ENCODE measurements at regions not wholly inside any gene's neighbourhood (a gene's known extent, or its start where the extent isn't known, plus 50 kb on each side); places are given as distances from the start of the nearest gene placed in this dataset.

GRCh38 chr4:153916273-153916755 is 127.4 kb upstream of the SFRP2 start:
- Histone ChIP-seq H3K9ac (no peak overlapping the region), H4K20me1 (no peaks in the 10 kb centered on the region), H3K4me1 (no peaks in the 10 kb centered on the region), H3K9me3 (replicated peaks in 1 of 11) (no peaks in the 10 kb centered on the region), H3K4me3 (no peak overlapping the region), H3K27me3 (no peaks in the 10 kb centered on the region), H3K36me3 (no peaks in the 10 kb centered on the region), H3K4me2 (no peak overlapping the region), H3K27ac (no peak overlapping the region)
- TF ChIP-seq Cebpa-rat (IDR thresholded peaks at IDR 0.05): no peak

GRCh38 chr4:153912301-153912700 is 123.4 kb upstream of the SFRP2 start:
- Histone ChIP-seq H3K4me1 (no peaks in the 10 kb centered on the region), H3K9ac (no peak overlapping the region), H3K27ac (no peak overlapping the region), H3K4me2 (no peak overlapping the region), H3K27me3 (no peaks in the 10 kb centered on the region), H3K4me3 (no peak overlapping the region), H4K20me1 (no peaks in the 10 kb centered on the region), H3K36me3 (no peaks in the 10 kb centered on the region), H3K9me3 (replicated peaks in 1 of 11) (no peaks in the 10 kb centered on the region)
- TF ChIP-seq Cebpa-rat (IDR thresholded peaks at IDR 0.05): no peak

GRCh38 chr4:153909672-153910071 is 120.8 kb upstream of the SFRP2 start:
- Histone ChIP-seq H4K20me1 (no peaks in the 10 kb centered on the region), H3K27me3 (no peaks in the 10 kb centered on the region), H3K4me1 (no peaks in the 10 kb centered on the region), H3K36me3 (no peaks in the 10 kb centered on the region), H3K27ac (no peak overlapping the region), H3K9me3 (replicated peaks in 1 of 11) (no peaks in the 10 kb centered on the region), H3K4me2 (no peak overlapping the region), H3K4me3 (no peak overlapping the region), H3K9ac (no peak overlapping the region)
- no peak for TF ChIP-seq Cebpa-rat (IDR thresholded peaks at IDR 0.05)

GRCh38 chr4:153906231-153906630 is 117.3 kb upstream of the SFRP2 start:
- Histone ChIP-seq H3K27ac (no peak overlapping the region), H3K9me3 (replicated peaks in 1 of 11) (no peaks in the 10 kb centered on the region), H3K9ac (no peak overlapping the region), H3K27me3 (no peaks in the 10 kb centered on the region), H3K4me1 (no peaks in the 10 kb centered on the region), H3K36me3 (no peaks in the 10 kb centered on the region), H3K4me2 (no peak overlapping the region), H3K4me3 (no peak overlapping the region), H4K20me1 (no peaks in the 10 kb centered on the region)
- TF ChIP-seq Cebpa-rat (IDR thresholded peaks at IDR 0.05): no peak

- no peaks in the 10 kb centered on the region for H3K9me3 ChIP-seq (replicated peaks in 1 of 11)
- H3K27ac ChIP-seq: no peak overlapping the region
- no peaks in the 10 kb centered on the region for H3K4me1 ChIP-seq
- no peak overlapping the region for H3K9ac ChIP-seq
- no peaks in the 10 kb centered on the region for H3K36me3 ChIP-seq
- TF ChIP-seq Cebpa-rat (IDR thresholded peaks at IDR 0.05): no peak
- no peak overlapping the region for H3K4me2 ChIP-seq
- H4K20me1 ChIP-seq: no peaks in the 10 kb centered on the region
- no peaks in the 10 kb centered on the region for H3K27me3 ChIP-seq
- no peak overlapping the region for H3K4me3 ChIP-seq
Measured at GRCh38 chr4:153905231-153905630, 116.3 kb upstream of the SFRP2 start.

GRCh38 chr4:153904011-153904410 is 115.1 kb upstream of the SFRP2 start:
- H3K4me1 ChIP-seq: no peaks in the 10 kb centered on the region
- H3K27ac ChIP-seq: no peak overlapping the region
- no peak for TF ChIP-seq Cebpa-rat (IDR thresholded peaks at IDR 0.05)
- H3K36me3 ChIP-seq: no peaks in the 10 kb centered on the region
- H3K27me3 ChIP-seq: no peaks in the 10 kb centered on the region
- H3K9ac ChIP-seq: no peak overlapping the region
- no peak overlapping the region for H3K4me3 ChIP-seq
- H3K9me3 ChIP-seq (replicated peaks in 1 of 11): no peaks in the 10 kb centered on the region
- H4K20me1 ChIP-seq: no peaks in the 10 kb centered on the region
- no peak overlapping the region for H3K4me2 ChIP-seq

- H3K9ac ChIP-seq: no peak overlapping the region
- no peak overlapping the region for H3K4me2 ChIP-seq
- no peak overlapping the region for H3K4me3 ChIP-seq
- TF ChIP-seq Cebpa-rat (IDR thresholded peaks at IDR 0.05): no peak
- H4K20me1 ChIP-seq: no peaks in the 10 kb centered on the region
- no peaks in the 10 kb centered on the region for H3K9me3 ChIP-seq (replicated peaks in 1 of 11)
- H3K4me1 ChIP-seq: no peaks in the 10 kb centered on the region
- H3K36me3 ChIP-seq: no peaks in the 10 kb centered on the region
- H3K27ac ChIP-seq: no peak overlapping the region
- H3K27me3 ChIP-seq: no peaks in the 10 kb centered on the region
Measured at GRCh38 chr4:153901220-153901619, 112.3 kb upstream of the SFRP2 start.

GRCh38 chr4:153900426-153900825 is 111.5 kb upstream of the SFRP2 start:
- Histone ChIP-seq H3K9me3 (replicated peaks in 1 of 11) (no peaks in the 10 kb centered on the region), H3K9ac (no peak overlapping the region), H3K4me3 (no peak overlapping the region), H3K27ac (no peak overlapping the region), H3K4me1 (no peaks in the 10 kb centered on the region), H3K27me3 (no peaks in the 10 kb centered on the region), H3K4me2 (no peak overlapping the region), H3K36me3 (no peaks in the 10 kb centered on the region), H4K20me1 (no peaks in the 10 kb centered on the region)
- no peak for TF ChIP-seq Cebpa-rat (IDR thresholded peaks at IDR 0.05)

GRCh38 chr4:153890761-153891160 is 101.9 kb upstream of the SFRP2 start:
- Histone ChIP-seq H3K4me3 (no peak overlapping the region), H3K9ac (no peak overlapping the region), H3K4me2 (no peak overlapping the region), H4K20me1 (no peaks in the 10 kb centered on the region), H3K27ac (no peak overlapping the region), H3K27me3 (no peaks in the 10 kb centered on the region), H3K4me1 (peaks cover 0 to 11% (median 0%) of the 10 kb centered on the region in 10 experiments; a peak in 1 of 20 replicates), H3K9me3 (replicated peaks in 1 of 11) (no peaks in the 10 kb centered on the region; a peak in 1 of 22 replicates), H3K36me3 (no peaks in the 10 kb centered on the region)
- TF ChIP-seq Cebpa-rat (IDR thresholded peaks at IDR 0.05): no peak

- Histone ChIP-seq H3K9ac (no peak overlapping the region), H3K4me2 (no peak overlapping the region), H3K9me3 (replicated peaks in 1 of 11) (peaks cover 3 to 15% (median 10%) of the 10 kb centered on the region in 11 experiments), H3K36me3 (no peaks in the 10 kb centered on the region), H4K20me1 (no peaks in the 10 kb centered on the region), H3K4me1 (peaks cover 0 to 11% (median 0%) of the 10 kb centered on the region in 10 experiments; a peak in 1 of 20 replicates), H3K4me3 (no peak overlapping the region), H3K27ac (no peak overlapping the region), H3K27me3 (no peaks in the 10 kb centered on the region)
- no peak for TF ChIP-seq Cebpa-rat (IDR thresholded peaks at IDR 0.05)
Measured at GRCh38 chr4:153887217-153887616, 98.3 kb upstream of the SFRP2 start.
